NCI-H524 (cell line): ENCODE measurements at regions not wholly inside any gene's neighbourhood (a gene's known extent, or its start where the extent isn't known, plus 50 kb on each side); places are given as distances from the start of the nearest gene placed in this dataset.
"Not testable (repeated sequence)": the region's sequence is repeated elsewhere in the genome, so short reads cannot be mapped to it uniquely, and the experiment has no call there.

ENCODE experiments used
- DNase-seq, 2 experiments: peaks; one replicate each; lab custom pipeline; 2025; lab: John Stamatoyannopoulos, UW

DNA sequence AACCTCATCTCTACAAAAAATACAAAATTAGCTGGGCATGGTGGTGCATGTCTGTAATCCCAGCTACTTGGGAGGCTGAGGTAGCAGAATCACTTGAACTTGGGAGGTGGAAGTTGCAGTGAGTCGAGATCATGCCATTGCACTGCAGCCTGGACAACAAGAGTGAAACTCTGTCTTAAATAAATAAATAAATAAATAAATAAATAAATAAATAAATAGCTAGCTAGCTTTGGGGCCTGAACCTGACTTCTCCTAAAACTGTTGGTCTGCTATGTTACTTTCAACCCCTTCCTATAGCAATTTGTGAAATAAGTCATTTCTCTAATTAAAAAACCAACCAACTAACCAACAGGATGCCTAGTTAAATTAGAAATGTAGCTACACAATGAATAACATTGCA, 101.0 kb upstream of the KCNG1 start:
- not testable (repeated sequence) for DNase-seq

DNA sequence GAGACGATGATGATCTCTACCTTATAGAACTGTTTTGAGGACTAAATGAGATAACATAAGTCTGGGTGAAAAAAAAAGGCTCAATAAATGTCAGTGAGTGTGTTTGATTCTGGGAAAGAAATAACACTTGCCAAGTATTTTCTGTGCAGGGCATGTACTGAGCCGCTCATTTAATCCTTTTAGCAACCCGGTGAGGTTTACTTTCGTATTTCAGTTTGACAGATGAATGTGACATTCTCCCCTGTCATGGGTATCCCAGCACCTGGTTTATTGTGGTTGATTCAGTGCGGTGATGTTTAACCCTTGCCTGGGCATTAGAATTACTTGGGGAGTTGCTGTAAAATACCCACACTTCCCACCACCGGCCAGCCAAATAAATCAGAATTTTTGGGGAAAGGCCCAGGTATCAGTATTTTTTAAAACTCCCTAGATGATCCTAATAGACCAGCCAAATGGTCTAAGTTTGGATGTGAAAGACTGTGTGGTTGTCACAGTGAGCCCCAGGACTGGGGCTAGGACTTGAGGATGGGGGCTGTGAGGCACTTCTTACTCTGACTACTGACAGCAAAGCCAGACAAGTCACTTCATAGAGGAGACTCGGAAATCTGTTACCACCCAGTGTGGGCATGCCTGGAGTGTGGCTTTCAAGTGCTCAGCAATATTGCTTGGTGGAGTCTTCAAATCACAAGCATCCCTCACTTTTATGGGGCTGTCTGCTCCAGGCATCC, 100.2 kb upstream of the KCNG1 start:
- no peak for DNase-seq

DNA sequence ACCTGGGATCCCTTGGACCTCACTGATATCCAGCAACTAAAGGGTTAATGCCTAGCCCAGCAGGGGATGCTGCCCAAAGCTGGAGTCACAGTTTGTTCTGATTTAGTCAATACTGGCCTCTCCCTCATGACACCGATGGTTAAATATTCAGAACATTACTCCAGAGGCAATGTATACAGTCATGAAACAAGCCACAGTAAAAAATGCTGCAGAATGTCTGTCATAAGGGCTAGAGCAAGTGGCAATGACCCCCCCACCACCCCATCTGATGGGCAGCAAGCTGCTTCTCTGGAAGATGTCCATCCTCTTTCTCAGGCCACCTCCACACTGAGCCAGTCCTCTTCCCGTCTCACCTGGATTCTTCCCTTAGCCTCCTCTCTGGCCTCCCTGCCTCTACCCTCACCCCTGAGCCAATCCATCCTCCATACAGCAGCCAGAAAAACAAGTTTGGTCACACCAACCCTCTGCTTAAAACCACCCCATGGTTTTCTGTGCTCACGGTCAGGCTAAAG, 99.0 kb upstream of the KCNG1 start:
- no peak for DNase-seq

DNA sequence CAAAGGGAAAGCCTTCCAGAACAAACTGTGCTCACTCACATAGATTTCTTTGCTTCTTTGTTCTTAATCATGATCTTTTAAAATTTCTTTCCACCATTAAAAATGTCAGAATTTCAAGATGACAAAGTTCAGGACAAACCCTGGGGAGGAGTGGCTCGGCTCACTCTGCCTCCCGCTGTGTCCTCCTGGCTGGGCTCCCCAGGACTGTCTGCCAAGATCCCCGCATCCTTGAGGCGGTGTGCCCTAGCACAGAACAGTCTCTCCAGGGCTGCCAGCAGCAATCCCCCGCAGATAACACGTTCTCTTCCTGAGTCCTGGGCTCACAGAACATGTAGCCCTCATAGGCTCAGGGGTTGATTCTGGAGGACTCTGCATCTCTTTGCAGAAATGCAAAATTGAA, 98.4 kb upstream of the KCNG1 start:
- no peak for DNase-seq

DNA sequence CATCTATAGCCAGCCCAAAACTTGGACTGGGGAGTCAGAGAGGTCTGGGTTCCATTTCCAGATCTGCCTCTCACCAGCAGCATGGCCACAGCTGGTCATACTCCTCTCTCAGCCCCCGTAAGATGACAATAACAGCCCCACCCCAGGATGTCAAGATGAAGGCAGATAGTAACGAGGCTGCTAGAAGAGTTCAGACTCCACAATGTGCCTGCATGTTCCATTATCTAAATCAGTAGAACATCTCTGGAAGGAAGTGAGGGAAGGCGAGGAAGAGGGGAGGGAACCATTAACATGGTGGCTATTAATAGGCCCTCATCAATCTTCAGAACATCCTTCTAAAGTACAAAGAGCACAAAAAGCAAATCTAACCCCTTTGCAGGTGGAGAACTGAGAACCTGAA, 98.0 kb upstream of the KCNG1 start:
- no peak for DNase-seq

DNA sequence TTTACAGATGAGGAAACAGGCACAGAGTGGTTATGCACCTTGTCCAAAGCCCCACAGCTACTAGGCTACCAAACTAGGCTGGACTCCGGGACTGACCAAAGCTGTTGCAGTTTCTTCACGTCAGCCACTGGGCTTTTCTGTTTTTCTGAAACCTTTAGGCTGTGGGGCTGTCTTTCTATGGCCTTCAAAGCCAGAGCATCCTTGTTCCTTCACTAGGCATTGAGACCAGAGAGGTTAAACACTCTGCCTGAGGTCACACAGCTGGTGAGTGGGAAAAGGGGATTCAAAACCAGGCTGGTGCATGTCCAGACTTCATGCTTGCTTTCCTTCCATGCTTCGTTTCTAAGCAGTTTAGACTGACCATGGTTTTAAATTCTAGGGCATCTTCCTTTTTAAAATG, 97.5 kb upstream of the KCNG1 start:
- DNase-seq = no peak

DNA sequence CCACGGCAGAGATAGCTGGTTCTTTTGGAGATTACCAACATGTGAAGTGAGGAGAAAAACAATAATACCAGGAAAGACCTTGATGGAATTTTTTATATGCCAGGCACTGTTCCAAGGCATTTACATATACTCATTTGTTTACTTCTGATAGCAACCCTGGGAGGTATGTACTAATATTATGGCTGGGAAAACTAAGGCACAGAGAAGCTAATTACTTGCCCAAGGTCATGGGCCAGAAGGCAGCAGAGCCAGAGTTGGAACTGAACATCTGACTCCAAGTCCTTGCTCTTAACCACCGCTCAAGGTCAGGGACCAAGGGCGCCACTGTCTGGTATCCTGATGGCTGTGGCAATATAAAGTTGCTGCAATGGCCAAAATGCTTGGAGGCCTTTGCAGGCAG, 97.0 kb upstream of the KCNG1 start:
- no peak for DNase-seq

DNA sequence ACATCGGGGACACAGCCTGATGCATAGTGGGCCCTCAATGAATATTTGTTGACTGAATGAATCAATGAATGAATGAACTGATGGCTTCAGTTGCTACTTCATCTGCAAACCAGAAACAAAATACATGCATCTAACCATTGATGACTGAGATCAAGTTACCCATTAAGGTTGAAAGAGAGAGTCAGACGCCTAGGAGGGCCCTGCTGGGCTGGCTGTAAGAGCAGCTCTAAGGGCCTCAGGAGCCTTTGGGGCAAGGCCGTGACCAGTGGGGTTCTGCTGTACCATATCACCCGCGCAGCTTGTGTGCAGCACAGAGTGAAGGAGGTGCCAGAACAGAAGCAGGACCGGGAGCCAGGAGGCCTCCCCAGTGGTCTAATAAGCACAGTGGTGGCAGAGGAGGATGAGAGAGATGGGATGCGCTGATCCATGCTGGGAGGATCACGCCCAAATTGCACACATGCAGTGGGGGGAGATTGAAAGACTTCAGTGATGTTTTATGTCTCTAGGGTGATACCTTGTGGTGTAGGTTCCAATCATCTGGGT, 96.1 kb upstream of the KCNG1 start:
- no peak for DNase-seq

DNA sequence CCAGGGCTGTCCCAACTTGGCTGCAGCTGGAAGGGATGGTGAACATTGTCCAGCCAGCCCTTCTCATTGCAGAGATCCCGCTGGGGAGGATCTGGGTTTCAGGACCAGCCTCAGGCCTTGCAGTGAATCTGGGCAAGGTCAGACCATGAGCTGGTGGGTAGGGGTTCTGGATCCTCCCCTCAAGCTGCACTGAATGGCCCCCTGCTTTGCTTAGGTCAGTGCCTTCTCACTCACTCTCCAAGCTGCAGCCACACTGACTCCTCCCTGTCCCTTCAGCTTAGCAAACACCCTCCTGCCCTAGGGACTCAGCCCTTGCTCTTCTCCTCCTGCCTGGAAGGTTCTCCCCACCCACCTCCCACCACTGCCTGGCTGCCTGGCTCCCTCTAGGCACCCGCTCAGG, 95.3 kb upstream of the KCNG1 start:
- no peak for DNase-seq

DNA sequence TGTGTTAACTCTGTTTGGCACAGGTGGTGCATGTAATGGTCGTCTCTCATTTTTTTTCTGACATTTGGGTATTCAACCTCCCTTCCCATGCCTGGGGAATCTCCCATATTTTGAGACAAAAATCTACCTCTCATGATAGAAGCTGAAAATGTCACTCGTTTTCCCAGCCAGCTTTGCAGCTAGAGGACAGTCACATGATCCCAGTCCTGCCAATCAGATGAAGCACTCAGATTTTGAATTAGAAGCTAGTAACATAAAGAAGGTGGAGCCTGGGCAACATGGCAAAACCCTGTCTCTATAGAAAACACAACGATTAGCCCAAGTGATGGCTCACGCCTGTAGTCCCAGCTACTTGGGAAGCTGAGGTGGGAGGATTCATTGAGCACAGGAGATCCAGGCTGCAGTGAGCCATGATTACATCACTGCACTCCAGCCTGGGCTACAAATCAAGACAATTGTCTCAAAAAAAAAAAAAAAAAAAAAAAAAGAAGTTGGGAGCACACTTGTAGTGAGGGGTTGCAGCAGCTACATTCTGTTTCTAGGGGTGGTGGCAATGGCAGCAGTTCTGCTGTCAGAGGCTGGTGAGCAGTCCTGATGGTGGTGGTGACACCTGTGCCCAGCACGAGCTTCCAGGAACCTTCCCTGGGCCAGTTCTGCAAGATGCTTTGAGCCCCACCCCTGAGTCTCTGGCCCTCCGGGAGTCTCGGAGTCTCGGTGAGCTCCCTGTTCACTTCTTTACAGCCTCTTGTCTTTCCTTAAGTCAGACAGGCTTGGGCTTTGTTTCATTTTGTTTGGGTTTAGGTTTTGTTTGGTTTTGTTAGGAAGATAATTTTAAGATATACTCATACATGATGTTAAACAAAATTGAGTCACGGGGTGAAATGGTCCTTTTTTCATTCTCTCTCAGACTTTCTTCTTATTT, 94.1 kb upstream of the KCNG1 start:
- no peak for DNase-seq

DNA sequence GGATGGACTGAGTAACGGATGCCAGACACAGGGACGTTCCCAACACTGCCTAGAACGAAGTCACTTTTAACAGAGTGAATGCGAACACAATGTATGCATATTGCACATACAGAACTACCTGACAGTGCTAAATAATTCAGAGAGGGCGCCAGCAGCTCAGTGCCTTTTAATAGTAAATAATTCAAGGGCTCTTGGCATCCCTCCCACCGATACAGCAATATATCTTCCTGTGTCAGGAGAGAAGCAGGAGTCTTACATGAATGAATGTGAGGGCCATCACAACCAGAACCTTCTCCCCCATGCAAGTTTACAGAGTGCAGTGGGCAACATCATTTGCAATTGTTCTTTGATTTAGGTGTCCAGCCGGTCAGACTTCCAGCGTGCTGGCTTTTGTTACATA, 88.4 kb upstream of the KCNG1 start:
- no peak for DNase-seq

DNA sequence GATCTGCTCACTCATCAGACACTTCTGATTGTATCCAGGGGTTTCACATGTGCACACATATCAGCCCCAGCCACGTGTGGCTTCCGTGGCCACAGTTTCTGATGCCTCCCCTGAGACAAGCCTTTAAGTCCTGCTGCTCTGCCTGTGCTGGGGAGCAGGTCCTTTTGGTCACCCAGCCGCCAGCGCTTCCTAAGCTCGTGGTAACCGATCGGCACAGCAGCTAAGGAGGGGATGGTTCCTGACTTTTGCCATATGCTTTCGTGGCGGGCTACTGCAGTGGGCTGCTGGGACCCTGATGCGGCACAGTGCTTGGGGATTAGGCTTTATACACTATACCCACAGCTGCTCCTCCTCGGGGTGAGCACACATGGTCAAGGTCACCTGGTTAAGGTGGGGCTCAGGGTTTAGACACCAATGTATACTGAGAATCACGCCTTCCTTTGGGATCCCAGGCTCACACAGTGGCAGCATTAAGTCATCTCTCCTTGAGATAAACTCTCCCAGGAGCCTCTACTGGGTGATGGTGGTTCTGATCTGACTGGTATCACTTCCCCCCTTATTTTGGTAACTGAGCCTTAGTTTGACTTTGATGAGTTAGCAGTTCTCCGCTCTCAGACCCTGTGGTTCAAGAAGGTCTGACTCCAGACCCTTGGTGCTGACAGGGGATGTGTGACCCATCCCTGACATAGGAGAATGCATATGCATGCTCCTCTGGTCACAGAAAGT, 85.9 kb upstream of the KCNG1 start:
- peak in 1 of 2 experiments; percentile 28 for DNase-seq

DNA sequence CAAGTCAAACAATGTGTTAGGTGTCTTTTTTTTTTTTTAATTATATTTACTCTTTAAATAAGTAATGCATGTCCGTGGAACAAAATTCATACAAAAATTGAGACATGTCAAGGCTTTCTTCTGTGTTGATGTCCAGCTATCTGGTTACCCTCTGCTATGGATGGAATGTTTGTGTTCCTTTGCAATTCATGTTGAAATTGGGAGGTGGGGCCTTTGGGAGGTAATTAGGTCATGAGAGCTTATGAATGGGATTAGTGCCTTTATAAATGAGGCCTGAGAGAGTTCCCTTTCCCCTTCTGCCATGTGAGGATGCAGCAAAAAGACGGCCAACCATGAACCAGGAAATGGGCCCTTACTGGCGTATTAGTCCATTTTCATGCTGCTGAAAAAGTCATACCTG, 83.1 kb upstream of the KCNG1 start:
- DNase-seq = no peak

DNA sequence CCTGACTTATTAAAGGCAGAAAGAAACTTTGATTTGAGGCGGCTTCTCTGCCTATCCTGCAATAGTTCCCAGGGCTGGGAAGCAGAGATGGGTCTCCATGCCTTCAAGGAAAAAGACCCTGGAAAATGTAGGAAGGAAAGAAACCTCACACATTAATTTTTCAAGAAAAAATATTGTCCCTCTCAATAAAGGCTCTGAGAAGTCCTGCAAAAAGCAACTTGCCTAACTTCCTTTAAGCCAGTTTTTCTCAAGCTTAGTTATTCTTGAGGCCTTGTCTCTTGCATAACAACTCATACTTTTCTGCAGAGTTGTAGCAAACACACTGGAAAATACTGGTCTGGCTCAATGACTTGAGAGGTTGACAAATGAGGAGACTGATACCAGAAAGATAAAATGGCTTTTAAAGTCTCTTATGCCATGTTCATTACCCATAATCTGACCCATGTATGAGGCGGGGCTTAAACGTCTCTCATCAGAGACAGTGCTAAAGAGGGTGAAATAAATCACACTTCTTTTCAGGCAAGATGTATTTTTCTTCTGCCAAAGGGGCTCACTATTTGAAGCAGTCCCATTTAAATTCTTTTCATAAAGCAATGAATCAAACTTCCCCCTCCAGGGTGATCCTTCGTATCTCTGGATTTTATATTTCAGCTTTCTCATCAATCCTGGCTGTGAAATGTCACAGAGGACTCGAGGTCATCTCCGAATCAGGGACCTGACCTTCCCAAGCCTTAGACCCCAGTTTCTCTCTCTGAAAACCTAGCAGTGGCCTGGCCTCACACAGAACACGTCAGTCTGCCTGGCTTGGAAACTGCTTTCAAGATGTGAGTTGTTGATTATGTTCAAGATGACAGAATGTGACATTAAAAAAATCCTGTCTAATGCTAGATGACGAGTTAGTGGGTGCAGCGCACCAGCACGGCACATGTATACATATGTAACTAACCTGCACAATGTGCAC, 82.3 kb upstream of the KCNG1 start:
- DNase-seq = no peak

DNA sequence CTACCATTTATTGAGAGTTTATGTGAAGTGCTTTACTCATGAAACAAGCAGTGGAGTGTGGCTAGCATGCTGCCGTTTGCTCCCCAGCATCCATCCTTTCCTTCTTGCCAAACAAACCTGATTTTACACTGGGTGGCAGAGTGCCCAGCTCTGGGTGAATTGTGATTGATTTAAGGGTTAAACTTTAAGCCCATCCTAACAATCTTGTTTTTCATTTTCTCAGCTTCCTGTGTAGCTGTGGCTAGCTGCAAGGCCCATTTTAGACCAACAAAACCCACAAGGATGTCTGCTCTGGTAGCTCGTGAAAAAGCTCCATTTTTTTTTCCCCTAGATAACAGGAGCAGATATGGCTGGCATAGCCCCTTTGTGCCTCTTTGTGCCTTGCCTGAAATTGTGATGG, 77.7 kb upstream of the KCNG1 start:
- no peak for DNase-seq

DNA sequence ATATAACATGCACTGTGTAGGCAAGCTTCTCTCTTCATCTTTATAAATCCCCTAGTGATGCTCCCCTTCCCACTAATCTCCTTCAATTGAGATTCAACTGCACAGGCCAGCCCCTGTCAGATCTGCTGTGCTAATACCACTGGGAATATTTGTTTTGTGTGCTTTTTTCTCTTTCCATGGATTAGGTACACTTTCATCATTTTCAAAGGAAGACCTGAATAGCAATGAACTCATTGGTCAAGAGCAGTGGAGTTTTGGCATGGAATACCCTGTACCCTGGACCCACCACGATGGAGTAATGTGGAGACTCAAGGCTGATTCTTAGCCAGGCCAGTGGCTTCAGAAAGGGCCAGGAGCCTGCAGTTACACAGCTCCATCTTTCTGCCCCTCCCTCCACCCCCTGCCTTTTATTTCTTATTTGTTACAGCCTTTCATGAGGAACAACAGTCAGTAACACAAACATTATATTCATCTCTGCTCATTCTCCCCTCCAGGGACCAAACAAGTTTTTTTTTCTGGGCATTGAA, 75.4 kb upstream of the KCNG1 start:
- DNase-seq = no peak

DNA sequence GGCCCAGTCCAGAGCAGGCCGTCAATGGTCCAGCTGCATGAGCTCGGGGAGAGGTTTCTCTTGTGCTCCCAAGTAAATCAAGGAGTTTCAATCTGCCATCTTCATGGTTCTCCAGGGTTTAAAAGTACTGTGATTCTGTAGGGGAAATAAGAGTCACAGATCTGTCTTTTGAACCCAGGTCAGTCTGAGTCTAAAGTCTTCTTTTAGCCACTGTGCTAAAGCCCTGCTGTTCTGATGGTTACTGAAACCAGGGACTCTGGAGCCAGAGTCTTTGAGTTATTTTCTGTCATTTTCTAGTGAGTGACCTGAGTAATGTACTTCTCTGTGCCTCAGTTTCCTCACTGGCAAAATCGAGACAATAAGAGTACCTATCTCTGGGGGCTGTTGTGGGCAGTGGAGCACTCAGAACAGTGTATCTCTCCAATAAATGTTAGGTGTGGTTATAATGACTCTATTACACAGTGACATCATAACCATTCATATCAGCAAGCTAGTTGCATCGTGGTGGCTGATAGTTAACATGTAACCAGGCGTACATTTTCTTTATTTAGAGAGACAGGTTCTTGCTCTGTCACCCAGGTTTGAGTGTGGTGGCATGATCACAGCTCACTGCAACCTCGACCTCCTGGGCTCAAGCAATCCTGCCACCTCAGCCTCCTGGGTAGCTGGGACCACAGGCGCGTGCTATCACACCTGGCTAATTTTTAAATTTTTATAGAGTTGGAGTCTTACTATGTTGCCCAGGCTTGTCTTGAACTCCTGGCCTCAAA, 74.6 kb upstream of the KCNG1 start:
- DNase-seq = no peak

DNA sequence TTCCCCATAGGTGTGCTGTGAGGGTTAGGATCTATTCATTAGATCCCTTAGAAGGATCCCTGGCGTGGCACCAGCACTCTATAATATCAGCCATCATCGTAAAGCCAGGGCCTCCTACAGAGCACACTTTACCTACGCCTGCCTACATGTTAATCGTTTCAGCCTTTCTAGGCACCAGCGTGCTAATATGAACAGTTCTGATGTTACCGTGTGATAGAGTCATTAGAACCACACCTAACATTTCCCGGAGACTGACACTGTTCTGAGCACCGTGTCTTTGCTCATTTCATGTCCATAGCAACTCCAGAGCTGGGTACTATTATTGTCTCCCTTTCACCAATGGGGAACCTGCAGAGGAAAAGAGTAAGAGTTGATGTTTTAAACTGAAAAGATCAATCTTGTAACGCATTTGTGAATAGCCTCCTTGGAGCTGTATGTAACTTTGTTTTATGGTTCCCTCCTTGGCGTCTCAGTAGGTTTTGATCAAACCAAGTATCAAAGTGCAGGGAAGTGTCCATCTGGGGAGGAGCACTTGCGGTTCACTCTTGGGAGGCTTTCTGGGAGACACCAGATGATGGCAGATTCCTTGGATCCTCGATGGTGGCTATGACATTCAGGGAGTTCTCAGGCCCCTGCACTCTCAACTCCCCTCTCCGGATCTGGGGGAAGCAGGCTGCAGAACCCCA, 73.8 kb upstream of the KCNG1 start:
- DNase-seq = no peak
